SH-SY5Y (cell line): ENCODE measurements at regions not wholly inside any gene's neighbourhood (a gene's known extent, or its start where the extent isn't known, plus 50 kb on each side); places are given as distances from the start of the nearest gene placed in this dataset.

Source experiments
- GATA2 ChIP-seq: IDR thresholded peaks from 2 replicates; pipeline ENCODE4 v1.6.1; 2011; ENCODE audit warnings: mild to moderate bottlenecking, low read depth, low read length
- GATA3 ChIP-seq: IDR thresholded peaks from 2 replicates; pipeline ENCODE4 v1.6.1; 2011; ENCODE audit warnings: low read depth, mild to moderate bottlenecking, low read length, moderate library complexity

DNA sequence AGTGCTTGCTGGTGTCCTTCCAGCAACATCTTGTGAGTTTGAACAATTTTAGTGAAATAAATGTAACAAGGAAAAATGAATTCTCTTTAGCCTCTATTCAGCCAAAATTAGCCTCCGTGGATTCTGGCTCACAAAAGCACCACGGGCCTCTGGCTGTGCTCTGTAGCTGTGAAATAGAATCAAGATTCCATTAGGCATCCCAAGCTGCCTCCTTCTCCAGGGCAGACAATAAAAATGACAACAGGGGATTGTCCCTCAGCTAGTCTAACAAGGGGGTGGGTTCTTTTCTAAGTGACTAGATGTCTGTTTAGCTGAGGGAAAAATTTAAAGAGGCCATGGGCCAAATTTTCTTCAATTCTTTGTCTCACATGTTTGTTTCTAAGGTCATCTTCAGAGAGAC is 254.7 kb upstream of the FIGN start:
- TF ChIP-seq GATA2: no peak
- TF ChIP-seq GATA3: no peak
